HG03064 (cell line): ENCODE measurements at regions not wholly inside any gene's neighbourhood (a gene's known extent, or its start where the extent isn't known, plus 50 kb on each side); places are given as distances from the start of the nearest gene placed in this dataset.
A peak's percentile ranks its signal among the peaks of the same experiment; 100 is the strongest.

ENCODE experiments used
- ATAC-seq: cut with Tn5 transposase; IDR thresholded peaks from one replicate; pipeline ENCODE4 v1.9.1; 2021; ENCODE audit warnings: low read depth; ENCODE audit not compliant: unreplicated experiment

- ATAC-seq: no peak
These were observed 75.3 kb upstream of the RIPOR2 start for GRCh38 chr6:25010902-25011625.

GRCh38 chr6:25012657-25013056, 76.9 kb upstream of the RIPOR2 start:
- no peak for ATAC-seq

DNA sequence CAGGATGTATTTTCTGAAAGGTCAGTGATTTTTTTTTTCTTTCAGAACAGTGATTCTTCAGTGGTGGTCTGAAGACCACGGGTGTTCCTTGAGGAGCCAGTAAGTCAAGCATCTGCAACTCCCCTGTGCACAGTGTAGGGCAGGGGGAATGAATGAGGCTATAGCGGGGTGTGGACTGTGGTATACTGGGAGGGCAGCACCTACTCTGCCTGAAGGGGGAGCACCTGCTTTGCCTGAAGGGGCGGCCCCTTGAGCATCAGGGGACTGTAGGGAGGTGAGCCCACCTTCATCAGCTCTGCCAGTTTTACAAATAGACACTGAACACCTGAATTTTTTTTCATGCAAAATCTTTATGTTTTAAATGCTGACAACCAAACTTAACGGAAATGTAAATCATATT, 77.5 kb upstream of the RIPOR2 start:
- ATAC-seq: no peak

DNA sequence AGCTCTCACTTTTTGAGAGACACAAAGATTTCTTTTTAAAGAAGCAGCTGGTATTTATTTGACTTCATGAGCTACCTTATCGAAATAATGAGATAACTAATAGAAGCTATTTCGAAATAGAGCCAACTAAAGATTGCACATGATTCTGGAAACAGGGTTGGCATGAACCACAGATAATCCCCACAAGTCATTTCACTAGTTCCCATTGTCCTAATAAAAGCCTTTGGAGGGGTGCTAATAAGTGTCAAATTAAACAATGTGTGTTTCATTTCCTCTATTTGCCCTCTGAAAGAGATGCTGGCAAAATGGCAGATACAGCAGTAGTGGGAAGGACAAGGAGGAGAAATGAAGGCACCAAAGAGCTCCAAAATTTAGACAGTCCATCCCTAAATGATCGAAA, 78.6 kb upstream of the RIPOR2 start:
- ATAC-seq: no peak

GRCh38 chr6:25014791-25015560, 79.2 kb upstream of the RIPOR2 start:
- no peak for ATAC-seq

- ATAC-seq: no peak
These were observed 80.4 kb upstream of the RIPOR2 start for GRCh38 chr6:25016014-25016720.

DNA sequence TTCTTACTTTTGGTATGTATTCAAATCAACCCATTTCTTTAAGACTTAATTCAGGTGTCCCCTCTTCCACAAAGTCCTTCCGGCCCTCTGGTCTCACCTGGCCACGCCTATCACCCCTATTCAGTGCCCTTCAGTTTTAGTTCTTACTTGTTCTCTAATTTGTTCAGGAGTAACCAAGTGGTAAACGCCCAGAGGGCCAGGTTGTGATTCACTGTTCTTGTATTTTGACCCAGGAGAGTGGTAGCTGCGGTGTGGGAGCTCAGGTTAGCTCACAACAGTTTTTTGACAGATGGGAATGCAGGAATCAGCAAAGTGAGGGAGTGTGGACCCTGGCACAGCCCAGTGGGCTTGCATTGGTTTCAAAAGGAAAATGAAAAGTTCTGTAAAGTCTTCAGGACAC, 81.7 kb upstream of the RIPOR2 start:
- no peak for ATAC-seq

DNA sequence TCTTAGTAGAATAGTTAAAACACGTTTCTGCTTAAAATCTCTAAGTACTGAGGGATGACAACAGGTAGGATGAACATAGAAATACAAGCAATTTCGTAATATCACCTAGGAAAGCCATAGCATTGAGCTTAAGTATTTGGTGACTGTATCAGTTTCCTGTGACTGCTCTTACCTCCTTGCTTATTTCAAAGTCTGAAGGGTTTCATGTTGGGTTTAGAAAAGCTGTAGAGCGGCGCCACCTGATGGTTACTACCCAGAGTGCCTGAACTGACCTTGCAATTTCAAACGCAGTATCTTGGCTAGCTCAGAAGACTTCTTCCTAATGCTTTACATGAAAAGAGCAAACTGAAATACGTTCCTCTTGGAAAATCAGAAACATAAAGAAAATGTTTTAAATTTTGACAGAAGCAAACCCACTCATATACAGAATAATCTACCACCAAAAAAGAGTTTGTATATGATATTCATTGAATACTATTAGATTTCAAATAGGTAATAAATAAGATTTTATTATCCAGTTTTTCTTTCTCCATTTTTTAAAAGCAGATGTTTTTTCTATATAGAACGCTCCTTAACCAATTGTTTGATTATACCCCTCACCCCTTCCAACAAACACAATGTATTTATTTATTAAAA, 82.3 kb upstream of the RIPOR2 start:
- ATAC-seq: no peak

GRCh38 chr6:25018568-25018954, 82.8 kb upstream of the RIPOR2 start:
- ATAC-seq: no peak

- no peak for ATAC-seq
These were observed 86.4 kb upstream of the RIPOR2 start for GRCh38 chr6:25022140-25022553.

- no peak for ATAC-seq
These were observed 88.0 kb upstream of the RIPOR2 start for GRCh38 chr6:25023781-25024180.

GRCh38 chr6:25024821-25025220, 89.1 kb upstream of the RIPOR2 start:
- ATAC-seq: no peak

DNA sequence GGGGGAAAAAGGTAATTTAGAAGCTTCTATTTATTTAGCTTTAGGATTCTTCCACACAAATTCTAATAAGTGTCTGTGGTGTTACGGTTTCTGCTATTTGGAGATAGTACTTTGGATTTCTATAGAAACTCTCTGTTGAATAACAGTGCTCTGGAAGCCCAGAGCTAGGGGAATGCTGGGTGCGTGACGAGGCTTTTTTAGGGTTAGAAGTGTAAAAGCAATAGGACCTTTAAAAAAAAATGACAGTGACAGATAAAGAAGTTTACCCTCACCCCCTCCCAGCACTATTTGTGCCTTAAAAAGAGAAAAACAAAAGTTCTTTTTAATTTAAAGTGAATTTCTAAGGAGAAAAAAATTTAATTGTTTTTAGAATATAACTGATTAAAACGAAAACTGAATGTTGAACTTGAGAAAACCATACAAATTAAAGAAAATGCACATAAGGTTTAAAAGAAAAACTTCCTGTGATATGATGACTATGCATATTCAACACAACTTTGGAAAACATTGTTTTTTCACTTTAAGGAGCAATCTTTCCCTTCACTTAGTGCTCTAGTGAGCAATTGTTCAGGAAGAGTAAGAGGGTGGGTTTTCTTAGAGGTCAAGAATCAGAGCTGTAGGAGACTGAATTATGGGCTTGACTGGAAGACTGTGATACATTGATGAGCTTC, 89.6 kb upstream of the RIPOR2 start:
- ATAC-seq: no peak

DNA sequence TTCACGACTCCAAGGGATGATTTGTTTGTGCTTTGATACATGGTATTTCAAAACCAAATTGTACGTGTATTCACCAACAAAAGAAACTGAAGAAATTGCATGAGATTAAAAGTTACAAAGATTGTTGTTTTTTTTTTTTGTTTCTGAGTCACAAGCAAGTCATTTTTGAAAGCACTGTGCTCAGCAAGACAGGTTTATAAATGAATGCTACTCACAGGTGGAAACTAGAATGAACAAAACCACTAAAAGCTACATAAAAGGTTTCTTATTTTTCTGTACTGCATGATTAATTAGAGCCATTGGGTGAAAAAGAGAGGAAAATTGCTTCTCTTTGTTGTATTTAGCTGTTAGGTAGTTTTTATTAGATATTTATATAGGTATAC, 90.2 kb upstream of the RIPOR2 start:
- no peak for ATAC-seq

GRCh38 chr6:25026723-25027122, 91.0 kb upstream of the RIPOR2 start:
- no peak for ATAC-seq

- peak; percentile 96 for ATAC-seq
These were observed 91.6 kb upstream of the RIPOR2 start for GRCh38 chr6:25027221-25027916.

- ATAC-seq: no peak
These were observed 92.6 kb upstream of the RIPOR2 start for GRCh38 chr6:25028328-25028727.

DNA sequence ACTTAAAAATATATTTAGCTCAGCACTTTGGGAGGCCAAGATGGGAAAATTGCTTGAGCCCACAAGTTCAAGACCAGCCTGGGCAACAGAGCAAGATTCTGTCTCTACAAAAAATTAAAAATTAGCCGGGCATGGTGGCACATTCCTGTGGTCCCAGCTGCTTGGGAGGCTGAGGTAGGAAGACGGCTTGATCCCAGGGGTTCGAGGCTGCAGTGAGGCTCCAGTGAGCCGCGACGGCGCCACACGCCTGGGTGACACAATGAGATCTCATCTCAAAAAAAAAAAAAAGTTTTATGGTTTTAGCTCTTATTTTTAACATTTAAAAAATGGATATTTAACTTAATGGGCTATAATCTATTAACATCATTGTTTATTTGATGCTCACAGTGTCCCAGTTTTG, 97.2 kb upstream of the RIPOR2 start:
- no peak for ATAC-seq

DNA sequence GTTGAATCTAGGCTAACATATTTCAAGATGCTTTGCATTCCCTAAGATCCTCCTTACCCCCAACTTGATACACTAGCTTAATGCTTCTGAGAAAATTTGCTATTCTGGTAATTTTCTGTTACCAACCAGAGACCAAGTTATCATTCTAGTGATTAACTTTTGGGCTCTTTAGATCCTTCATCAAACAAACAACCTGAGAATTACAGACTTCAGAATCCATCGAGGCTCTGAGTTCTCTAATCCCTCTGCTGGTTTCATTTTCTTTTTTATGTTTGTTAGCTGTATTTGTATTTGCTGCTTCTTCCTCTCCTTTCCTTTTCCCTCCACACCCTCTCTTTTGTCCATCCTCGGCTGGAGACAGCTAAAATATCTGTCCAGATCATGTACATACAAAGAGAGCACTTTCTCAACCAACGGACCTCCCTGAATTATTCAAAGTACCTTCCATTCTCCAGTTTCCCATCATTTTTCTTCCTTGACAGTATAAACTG, 98.7 kb upstream of the RIPOR2 start:
- ATAC-seq: no peak

- ATAC-seq: no peak
These were observed 99.4 kb upstream of the RIPOR2 start for GRCh38 chr6:25035174-25035511.
